Bronchial epithelial cell (primary cell): ENCODE measurements at regions not wholly inside any gene's neighbourhood (a gene's known extent, or its start where the extent isn't known, plus 50 kb on each side); places are given as distances from the start of the nearest gene placed in this dataset.
A peak's percentile ranks its signal among the peaks of the same experiment; 100 is the strongest.
"Not testable (repeated sequence)": the region's sequence is repeated elsewhere in the genome, so short reads cannot be mapped to it uniquely, and the experiment has no call there.

Experiments
- DNase-seq: peaks from one replicate; pipeline ENCODE4 v3.0.0-alpha.2; 2010; ENCODE audit warnings: low read depth
- FAIRE-seq: peaks from 2 replicates; lab custom pipeline; 2011; peaks lifted over from hg19 to GRCh38; lab: Jason Lieb, UNC
- H3K27me3 ChIP-seq: 2 replicates; pipeline ENCODE4 v1.5.1; 2011; ENCODE audit warnings: low read length; ENCODE audit not compliant: control insufficient read depth, insufficient read depth
- H3K36me3 ChIP-seq: 2 replicates; pipeline ENCODE4 v1.5.1; 2011; ENCODE audit warnings: low read length; ENCODE audit not compliant: control insufficient read depth, insufficient read depth
- H3K4me3 ChIP-seq: 2 replicates; pipeline ENCODE4 v1.5.1; 2011; ENCODE audit warnings: mild to moderate bottlenecking, low read depth, low read length, control low read depth
- CTCF ChIP-seq: IDR thresholded peaks from 2 replicates; pipeline ENCODE4 v1.5.1; 2011; ENCODE audit warnings: mild to moderate bottlenecking, moderate library complexity, low read length, control low read depth, inconsistent platforms; ENCODE audit not compliant: insufficient read depth, severe bottlenecking

GRCh38 chr4:119437515-119437914 is 115.6 kb upstream of the FABP2 start:
- not testable (repeated sequence) for FAIRE-seq, H3K36me3 ChIP-seq, H3K4me3 ChIP-seq, DNase-seq, H3K27me3 ChIP-seq

DNA sequence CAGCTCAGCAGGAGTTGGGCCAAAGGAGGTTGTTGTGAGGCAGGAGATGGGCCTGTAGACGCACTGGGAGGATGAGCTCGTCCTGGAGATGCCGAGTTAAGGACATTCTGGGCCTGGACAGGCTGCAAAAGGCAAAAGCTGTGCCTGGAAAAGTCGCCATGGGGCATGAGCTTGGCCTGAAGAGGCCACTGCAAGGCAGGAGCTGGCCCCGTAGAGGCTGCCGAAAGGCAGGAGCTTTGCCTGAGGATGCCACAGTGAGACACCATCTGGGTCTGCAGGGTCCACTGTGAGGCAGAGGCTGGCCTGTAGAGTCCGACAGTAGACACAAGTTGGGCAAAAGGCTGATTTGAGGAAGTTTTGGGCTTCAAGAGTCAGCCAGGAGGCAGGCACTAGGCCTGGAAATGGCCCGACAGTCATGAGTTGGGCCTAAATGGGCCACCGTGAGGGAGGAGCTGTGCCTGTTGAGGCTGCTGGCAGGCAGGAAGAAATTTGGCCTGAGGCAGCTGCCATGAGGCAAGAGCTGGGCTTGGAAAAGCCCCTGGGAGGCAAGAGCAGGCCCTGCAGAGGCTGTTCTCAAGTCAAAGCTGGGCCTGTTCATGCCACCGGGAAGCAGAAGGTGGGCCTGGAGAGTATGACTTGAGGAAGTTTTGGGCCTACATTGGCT is 86.8 kb upstream of the FABP2 start:
- DNase-seq, H3K36me3 ChIP-seq, H3K27me3 ChIP-seq, H3K4me3 ChIP-seq, FAIRE-seq: not testable (repeated sequence)

GRCh38 chr4:119406721-119407460 is 85.0 kb upstream of the FABP2 start:
- H3K4me3 ChIP-seq, FAIRE-seq, H3K27me3 ChIP-seq, DNase-seq, H3K36me3 ChIP-seq: not testable (repeated sequence)

DNA sequence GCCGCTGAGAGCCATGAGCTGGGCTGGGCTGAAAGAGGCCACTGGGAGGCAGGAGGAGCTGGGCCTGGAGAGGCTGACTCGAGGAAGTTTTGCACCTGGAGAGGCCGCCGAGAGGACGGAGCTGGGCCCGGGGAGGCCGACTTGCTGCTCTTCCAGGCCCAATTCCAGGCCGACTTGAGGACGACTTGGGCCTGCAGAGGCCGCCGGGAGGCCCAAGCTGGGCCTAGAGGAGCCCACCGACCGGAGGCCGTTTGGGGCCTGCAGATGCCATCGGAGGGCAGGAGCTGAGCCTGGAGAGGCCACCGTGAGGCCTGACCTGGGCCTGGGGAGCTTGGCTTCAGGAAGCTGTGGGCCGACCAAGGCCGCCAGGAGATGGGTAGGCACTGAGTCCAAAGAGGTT is 84.1 kb upstream of the FABP2 start:
- not testable (repeated sequence) for H3K4me3 ChIP-seq, FAIRE-seq, DNase-seq, H3K36me3 ChIP-seq, H3K27me3 ChIP-seq

DNA sequence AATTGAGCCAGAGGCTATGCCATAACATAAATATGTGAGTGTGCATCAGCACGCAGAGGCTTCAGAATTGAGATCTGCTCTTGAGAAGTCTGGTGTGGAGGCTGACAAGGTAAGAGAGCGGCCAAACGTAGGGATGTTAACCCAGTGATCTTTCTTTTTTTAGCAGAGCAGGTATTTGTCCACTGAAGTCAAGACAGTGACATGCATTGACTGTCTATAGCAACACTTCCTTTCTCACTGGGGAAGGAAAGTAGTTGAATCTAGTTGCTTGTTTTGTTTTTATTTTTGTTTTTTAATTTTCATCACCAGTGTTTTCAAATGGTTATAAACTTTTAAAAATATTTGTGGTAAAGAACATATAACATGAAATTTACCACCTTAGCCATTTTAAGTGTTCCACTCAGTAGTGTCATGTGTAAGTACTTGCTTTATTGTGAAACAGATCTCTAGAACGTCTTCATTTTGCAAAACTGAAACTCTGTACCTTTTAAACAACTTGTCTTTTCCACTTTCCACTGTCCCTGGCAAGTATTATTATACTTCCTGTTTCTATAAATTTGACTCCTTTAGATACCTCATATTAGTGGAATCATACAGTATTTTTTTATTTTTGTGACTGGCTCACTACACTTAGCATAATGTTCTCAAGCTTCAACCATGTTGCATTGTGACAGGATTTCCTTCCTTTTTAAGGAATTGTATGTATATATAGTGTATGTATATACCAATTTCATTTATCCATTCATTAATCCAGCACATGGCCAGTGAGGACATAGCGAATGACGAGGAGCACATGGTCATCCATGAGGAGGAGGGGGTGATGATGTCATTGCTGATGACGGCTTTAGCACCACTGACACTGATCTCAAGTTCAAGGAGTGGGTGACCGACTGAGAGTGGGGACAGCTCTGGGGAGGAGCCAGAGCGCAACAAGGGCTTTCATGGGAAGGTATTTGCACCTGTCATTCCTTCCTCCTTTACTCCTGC is 80.7 kb upstream of the FABP2 start:
- H3K4me3 ChIP-seq, H3K36me3 ChIP-seq, H3K27me3 ChIP-seq, DNase-seq, FAIRE-seq: not testable (repeated sequence)

DNA sequence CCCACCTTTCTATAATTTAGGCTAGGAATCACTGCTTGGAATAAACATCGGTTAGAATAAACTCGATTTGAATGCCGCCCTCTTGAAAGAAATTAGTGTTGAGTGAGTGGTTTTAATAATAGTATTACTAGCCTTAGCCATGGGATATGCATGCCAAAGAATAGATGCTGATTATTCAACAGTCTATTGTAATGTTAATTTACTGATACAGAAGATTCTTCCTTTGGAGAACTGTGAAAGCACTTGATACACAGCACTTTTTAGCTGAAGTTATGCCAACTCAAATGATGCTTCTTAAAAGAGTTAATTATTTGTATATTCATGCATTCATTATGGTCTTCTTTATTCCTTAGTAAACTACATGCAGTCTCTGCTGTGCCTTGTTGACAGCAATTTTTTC is 73.8 kb upstream of the FABP2 start:
- not testable (repeated sequence) for FAIRE-seq, H3K27me3 ChIP-seq, DNase-seq, H3K36me3 ChIP-seq, H3K4me3 ChIP-seq

DNA sequence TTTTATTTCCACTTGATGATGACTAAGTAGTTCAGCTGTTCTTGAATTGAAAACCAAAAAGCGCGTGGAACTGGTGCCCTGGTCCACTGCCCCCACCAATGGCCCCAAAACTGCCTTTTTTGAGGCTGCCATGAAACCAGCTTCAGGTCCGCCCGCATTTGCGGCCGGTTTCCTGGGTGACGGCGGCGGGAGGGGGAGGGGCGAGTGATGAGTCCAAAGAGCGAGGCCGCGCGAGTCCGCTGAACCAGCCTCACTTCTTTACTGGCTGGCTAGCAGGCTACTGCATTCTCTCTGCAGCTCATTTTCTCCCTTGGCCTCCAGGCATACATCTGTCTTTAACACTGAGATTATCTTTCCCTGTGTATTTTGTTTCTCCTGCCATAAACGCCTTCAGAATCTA is 72.9 kb upstream of the FABP2 start:
- no peak overlapping the region for H3K4me3 ChIP-seq
- TF ChIP-seq CTCF: no peak
- no peaks in the 10 kb centered on the region for H3K36me3 ChIP-seq
- FAIRE-seq: no peak
- no peak for DNase-seq
- no peaks in the 10 kb centered on the region for H3K27me3 ChIP-seq

DNA sequence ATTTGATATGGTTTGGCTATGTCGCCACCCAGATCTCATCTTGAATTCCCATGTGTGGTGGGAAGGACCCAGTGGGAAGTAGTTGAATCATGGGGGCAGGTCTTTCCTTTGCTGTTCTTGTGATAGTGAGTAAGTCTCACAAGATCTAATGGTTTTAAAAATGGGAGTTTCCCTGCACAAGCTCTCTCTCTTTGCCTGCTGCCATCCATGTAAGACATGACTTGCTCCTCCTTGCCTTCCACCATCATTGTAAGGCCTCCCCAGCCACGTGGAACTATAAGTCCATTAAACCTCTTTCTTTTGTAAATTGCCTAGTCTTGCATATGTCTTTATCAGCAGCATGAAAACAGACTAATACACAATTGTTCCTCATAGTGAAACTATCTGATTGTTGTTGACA is 66.9 kb upstream of the FABP2 start:
- H3K27me3 ChIP-seq, H3K4me3 ChIP-seq: not testable (repeated sequence)

GRCh38 chr4:119374616-119375015 is 52.7 kb upstream of the FABP2 start:
- not testable (repeated sequence) for H3K4me3 ChIP-seq, H3K27me3 ChIP-seq, DNase-seq, FAIRE-seq, H3K36me3 ChIP-seq

More for the DNA sequence above, 66.9 kb upstream of the FABP2 start:
- not testable (repeated sequence) for FAIRE-seq, DNase-seq, H3K36me3 ChIP-seq

DNA sequence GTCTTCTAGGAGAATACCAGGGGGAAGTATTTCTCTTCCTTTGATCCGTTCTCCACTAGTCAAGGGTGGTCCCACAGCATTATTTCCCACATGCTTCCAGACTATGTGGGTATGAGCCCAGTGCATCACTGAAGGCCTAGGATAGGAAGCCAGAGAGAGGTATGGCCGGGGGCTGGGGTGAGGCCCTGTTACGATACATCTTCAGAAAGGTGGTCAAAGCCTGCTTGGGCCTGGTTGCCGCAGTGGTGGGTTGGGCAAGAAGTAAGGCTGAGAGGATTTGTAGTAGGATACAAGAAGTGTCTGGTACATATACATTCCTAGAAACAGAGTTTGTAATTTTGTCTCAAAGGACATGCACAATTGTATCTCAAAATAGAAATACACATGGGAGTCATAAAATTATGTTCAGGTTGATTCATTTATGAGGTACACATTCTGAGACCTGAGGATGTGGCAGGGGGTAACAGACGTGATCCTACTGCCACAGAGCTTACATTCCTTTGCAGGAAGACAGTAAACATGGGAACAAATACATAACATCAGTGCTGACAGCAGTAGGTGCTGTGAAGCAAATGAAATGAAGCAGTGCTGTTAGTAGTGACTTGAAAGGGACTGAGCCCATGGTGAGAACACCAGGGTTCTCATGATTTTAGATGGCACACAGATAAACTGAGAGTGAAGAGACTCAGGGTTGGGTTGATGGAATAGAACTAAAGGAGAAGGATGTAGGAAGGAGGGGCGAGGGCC is 50.6 kb upstream of the FABP2 start:
- not testable (repeated sequence) for H3K27me3 ChIP-seq, H3K36me3 ChIP-seq, DNase-seq, H3K4me3 ChIP-seq
- FAIRE-seq: peak; percentile 95
